PC-3 (cell line): ENCODE measurements at regions not wholly inside any gene's neighbourhood (a gene's known extent, or its start where the extent isn't known, plus 50 kb on each side); places are given as distances from the start of the nearest gene placed in this dataset.

ENCODE experiments used
- ATAC-seq: fragments of 200-7000 bp; cut with Tn5 transposase; 2 replicates; pipeline ENCODE4 v1.9.1; 2020; ENCODE audit warnings: mild to moderate bottlenecking, moderate library complexity
- BruUV-seq: library from RNA; stranded (reverse); fragments of 400-500 nt; replicated peaks from 2 replicates; lab custom pipeline; 2021; lab: Mats Ljungman, UMichigan
- CTCF ChIA-PET: fragments of 300-600 bp; sonication (Branson Sonifier 250); formaldehyde crosslinking; loops from one replicate; lab custom pipeline; 2022; ENCODE audit warnings: antibody characterized with exemption; lab: Charles Lee
- POLR2A ChIA-PET: fragments of 300-600 bp; sonication (Branson Sonifier 250); formaldehyde crosslinking; loops from one replicate; lab custom pipeline; 2022; ENCODE audit warnings: antibody characterized with exemption; ENCODE audit not compliant: unreplicated experiment; lab: Charles Lee
- DNase-seq: peaks from one replicate; pipeline ENCODE4 v3.0.0-alpha.2; 2015
- H2AFZ ChIP-seq: fragments of 300-600 bp; sonication (generic); 2 replicates; pipeline ENCODE4 v1.6.0; 2016; ENCODE audit warnings: antibody characterized with exemption, low read length
- H3F3A ChIP-seq: fragments of 300-600 bp; sonication (generic); one replicate; pipeline ENCODE4 v1.6.0; 2017; ENCODE audit warnings: antibody characterized with exemption, low read length, control low read depth, mild to moderate bottlenecking; ENCODE audit not compliant: unreplicated experiment
- H3K27ac ChIP-seq: fragments of 300-600 bp; sonication (generic); 2 replicates; pipeline ENCODE4 v1.5.1; 2016; ENCODE audit warnings: mild to moderate bottlenecking, low read length
- H3K27me3 ChIP-seq: fragments of 300-600 bp; sonication (generic); 2 replicates; pipeline ENCODE4 v1.6.1; 2016; ENCODE audit warnings: low read length, mixed read lengths
- H3K36me3 ChIP-seq: fragments of 300-600 bp; sonication (generic); 2 replicates; pipeline ENCODE4 v1.6.1; 2016; ENCODE audit warnings: low read depth, mixed run types, low read length, mixed read lengths
- H3K4me1 ChIP-seq: fragments of 300-600 bp; sonication (generic); 2 replicates; pipeline ENCODE4 v1.5.1; 2016; ENCODE audit warnings: low read length; ENCODE audit not compliant: insufficient read depth
- H3K4me2 ChIP-seq: fragments of 300-600 bp; sonication (generic); 2 replicates; pipeline ENCODE4 v1.6.0; 2016; ENCODE audit warnings: low read length
- H3K4me3 ChIP-seq: fragments of 300-600 bp; sonication (generic); 2 replicates; pipeline ENCODE4 v1.5.1; 2016; ENCODE audit warnings: mild to moderate bottlenecking, low read length, mixed read lengths
- H3K79me2 ChIP-seq: fragments of 300-600 bp; sonication (generic); 2 replicates; pipeline ENCODE4 v1.6.1; 2017; ENCODE audit warnings: low read length, mixed read lengths
- H3K9ac ChIP-seq: fragments of 300-600 bp; sonication (generic); 2 replicates; pipeline ENCODE4 v1.6.0; 2016; ENCODE audit warnings: mild to moderate bottlenecking, low read length
- H3K9me2 ChIP-seq: fragments of 300-600 bp; sonication (generic); replicated peaks from 2 replicates; pipeline ENCODE4 v1.6.1; 2016; ENCODE audit warnings: mixed run types, low read length, mixed read lengths
- H3K9me3 ChIP-seq: fragments of 300-600 bp; sonication (generic); 2 replicates; pipeline ENCODE4 v1.6.1; 2016; ENCODE audit warnings: low read length, mixed read lengths
- H4K20me1 ChIP-seq: fragments of 300-600 bp; sonication (generic); 2 replicates; pipeline ENCODE4 v1.6.1; 2016; ENCODE audit warnings: low read length, mixed read lengths
- EZH2 ChIP-seq: fragments of 300-600 bp; sonication (generic); IDR thresholded peaks from one replicate; pipeline ENCODE4 v1.6.1; 2017; ENCODE audit warnings: antibody characterized with exemption, mild to moderate bottlenecking, low read length; ENCODE audit not compliant: unreplicated experiment
- EZH2phosphoT487 ChIP-seq: fragments of 300-600 bp; sonication (generic); IDR thresholded peaks from 2 replicates; pipeline ENCODE4 v1.6.1; 2018; ENCODE audit warnings: mild to moderate bottlenecking, antibody characterized with exemption, low read length, borderline replicate concordance
- intact Hi-C: fragments of 100-400 bp; cut with micrococcal nuclease; formaldehyde crosslinking; loops from 2 replicates; pipeline ENCODE4 v1.9.0; 2023
- TF ChIP-seq, protein P1 (sequence below): fragments of 300-600 bp; sonication (generic); conservative IDR thresholded peaks from 2 replicates; pipeline ENCODE4 v1.5.1; 2017; ENCODE audit warnings: antibody characterized with exemption, low read depth, mild to moderate bottlenecking, low read length

DNA sequence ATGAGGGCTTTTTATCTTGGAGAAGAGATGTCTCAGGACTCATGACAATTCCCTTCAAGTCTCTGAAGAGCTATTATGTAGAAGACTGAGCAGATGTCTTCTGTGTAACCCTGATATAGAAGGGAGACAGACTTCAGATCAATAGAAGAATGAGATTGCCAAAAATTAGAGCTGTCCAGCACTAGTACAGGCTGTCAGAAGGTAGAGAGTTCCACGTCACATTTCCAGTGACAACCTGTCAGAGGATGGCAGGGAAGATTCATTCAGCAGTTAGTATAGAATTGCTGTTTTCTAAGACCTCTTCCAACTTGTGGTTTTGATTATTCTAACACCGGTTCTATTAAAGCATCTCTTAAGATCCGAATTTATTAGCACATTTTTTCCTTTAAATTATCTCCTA, 520.6 kb downstream of the RBFOX1 start:
- intact Hi-C loops, result no loop called here
- no peaks in the 10 kb centered on the region for H3K79me2 ChIP-seq
- H3K9me3 ChIP-seq, result no peaks in the 10 kb centered on the region
- no peaks in the 10 kb centered on the region for H4K20me1 ChIP-seq
- no peak overlapping the region for H3K4me3 ChIP-seq
- TF ChIP-seq EZH2phosphoT487, result no peak
- CTCF ChIA-PET, result no interaction called here
- H3K4me2 ChIP-seq, result no peak overlapping the region
- POLR2A ChIA-PET, result no interaction called here
- no peaks in the 10 kb centered on the region for H3K9me2 ChIP-seq
- H3K4me1 ChIP-seq, result no peaks in the 10 kb centered on the region
- ATAC-seq (no peak), DNase-seq (no peak)
- no peak overlapping the region for H3K27ac ChIP-seq
- no TSS peak for BruUV-seq
- H2AFZ ChIP-seq, result no peak overlapping the region
- no peaks in the 10 kb centered on the region for H3K27me3 ChIP-seq
- H3F3A ChIP-seq, result no peaks in the 10 kb centered on the region
- no peak overlapping the region for H3K9ac ChIP-seq
- H3K36me3 ChIP-seq, result no peaks in the 10 kb centered on the region

- no peak overlapping the region for H2AFZ ChIP-seq
- ATAC-seq, result no peak
- H3F3A ChIP-seq, result no peaks in the 10 kb centered on the region
- intact Hi-C loops, result no loop called here
- no peaks in the 10 kb centered on the region for H4K20me1 ChIP-seq
- H3K9me3 ChIP-seq, result no peaks in the 10 kb centered on the region
- no peak overlapping the region for H3K4me2 ChIP-seq
- no peaks in the 10 kb centered on the region for H3K4me1 ChIP-seq
- H3K9ac ChIP-seq, result no peak overlapping the region
- H3K36me3 ChIP-seq, result no peaks in the 10 kb centered on the region
- H3K27me3 ChIP-seq, result no peaks in the 10 kb centered on the region
- H3K4me3 ChIP-seq, result no peak overlapping the region
- no peaks in the 10 kb centered on the region for H3K9me2 ChIP-seq
- ChIA-PET CTCF (no interaction called here), POLR2A (no interaction called here)
- BruUV-seq, result no TSS peak
- TF ChIP-seq, protein P1, sequence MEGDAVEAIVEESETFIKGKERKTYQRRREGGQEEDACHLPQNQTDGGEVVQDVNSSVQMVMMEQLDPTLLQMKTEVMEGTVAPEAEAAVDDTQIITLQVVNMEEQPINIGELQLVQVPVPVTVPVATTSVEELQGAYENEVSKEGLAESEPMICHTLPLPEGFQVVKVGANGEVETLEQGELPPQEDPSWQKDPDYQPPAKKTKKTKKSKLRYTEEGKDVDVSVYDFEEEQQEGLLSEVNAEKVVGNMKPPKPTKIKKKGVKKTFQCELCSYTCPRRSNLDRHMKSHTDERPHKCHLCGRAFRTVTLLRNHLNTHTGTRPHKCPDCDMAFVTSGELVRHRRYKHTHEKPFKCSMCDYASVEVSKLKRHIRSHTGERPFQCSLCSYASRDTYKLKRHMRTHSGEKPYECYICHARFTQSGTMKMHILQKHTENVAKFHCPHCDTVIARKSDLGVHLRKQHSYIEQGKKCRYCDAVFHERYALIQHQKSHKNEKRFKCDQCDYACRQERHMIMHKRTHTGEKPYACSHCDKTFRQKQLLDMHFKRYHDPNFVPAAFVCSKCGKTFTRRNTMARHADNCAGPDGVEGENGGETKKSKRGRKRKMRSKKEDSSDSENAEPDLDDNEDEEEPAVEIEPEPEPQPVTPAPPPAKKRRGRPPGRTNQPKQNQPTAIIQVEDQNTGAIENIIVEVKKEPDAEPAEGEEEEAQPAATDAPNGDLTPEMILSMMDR, result no peak
- TF ChIP-seq EZH2, result no peak
- no peak for TF ChIP-seq EZH2phosphoT487
- no peak for DNase-seq
- H3K79me2 ChIP-seq, result no peaks in the 10 kb centered on the region
- H3K27ac ChIP-seq, result no peak overlapping the region
Observed at GRCh38 chr16:7849841-7850240, 517.2 kb downstream of the RBFOX1 start.

GRCh38 chr16:7843261-7843660, 510.6 kb downstream of the RBFOX1 start:
- Histone ChIP-seq H3K9ac (no peak overlapping the region), H3K9me3 (no peaks in the 10 kb centered on the region), H3K27me3 (no peaks in the 10 kb centered on the region), H3K27ac (no peak overlapping the region), H3K36me3 (no peaks in the 10 kb centered on the region), H3K9me2 (no peaks in the 10 kb centered on the region), H3K79me2 (no peaks in the 10 kb centered on the region), H3F3A (no peaks in the 10 kb centered on the region), H3K4me1 (no peaks in the 10 kb centered on the region), H3K4me3 (no peak overlapping the region), H4K20me1 (no peaks in the 10 kb centered on the region), H2AFZ (no peak overlapping the region), H3K4me2 (no peak overlapping the region)
- DNase-seq (no peak), ATAC-seq (no peak)
- TF ChIP-seq EZH2, result no peak
- TF ChIP-seq EZH2phosphoT487, result no peak
- TF ChIP-seq, protein P1, result no peak
- intact Hi-C loops, result no loop called here
- BruUV-seq, result no TSS peak
- ChIA-PET CTCF (no interaction called here), POLR2A (no interaction called here)
